Trophoblast cell (in vitro differentiated cells and primary cell): ENCODE measurements at regions not wholly inside any gene's neighbourhood (a gene's known extent, or its start where the extent isn't known, plus 50 kb on each side); places are given as distances from the start of the nearest gene placed in this dataset.
A peak's percentile ranks its signal among the peaks of the same experiment; 100 is the strongest.

ENCODE experiments used
- DNase-seq, 2 donors: peaks; one replicate each; pipeline ENCODE4 v3.0.0-alpha.2; 2016
- H2AFZ ChIP-seq: 2 replicates; pipeline ENCODE4 v1.6.1; 2013; ENCODE audit warnings: low read length, moderate library complexity, mild to moderate bottlenecking; ENCODE audit not compliant: insufficient read depth, poor library complexity
- H2AK5ac ChIP-seq: 2 replicates; pipeline ENCODE4 v1.6.1; 2013; ENCODE audit warnings: mild to moderate bottlenecking, low read length
- H2BK120ac ChIP-seq: 2 replicates; pipeline ENCODE4 v1.6.1; 2013; ENCODE audit warnings: low read length, mild to moderate bottlenecking, moderate library complexity; ENCODE audit not compliant: insufficient read depth, poor library complexity
- H2BK12ac ChIP-seq: 2 replicates; pipeline ENCODE4 v1.6.1; 2013; ENCODE audit warnings: mild to moderate bottlenecking, low read length, moderate library complexity
- H2BK5ac ChIP-seq: 2 replicates; pipeline ENCODE4 v1.6.1; 2013; ENCODE audit warnings: low read length, low read depth, moderate library complexity, mild to moderate bottlenecking; ENCODE audit not compliant: poor library complexity
- H3K14ac ChIP-seq: 2 replicates; pipeline ENCODE4 v1.6.1; 2013; ENCODE audit warnings: mild to moderate bottlenecking, low read length
- H3K18ac ChIP-seq: 2 replicates; pipeline ENCODE4 v1.6.1; 2013; ENCODE audit warnings: mild to moderate bottlenecking, low read length
- H3K23ac ChIP-seq: 2 replicates; pipeline ENCODE4 v1.6.1; 2013; ENCODE audit warnings: low read length
- H3K27ac ChIP-seq: 2 replicates; pipeline ENCODE4 v1.5.1; 2013; ENCODE audit warnings: low read depth, mild to moderate bottlenecking, inconsistent platforms, low read length, moderate library complexity
- H3K27me3 ChIP-seq: 2 replicates; pipeline ENCODE4 v1.6.1; 2013; ENCODE audit warnings: inconsistent platforms, mild to moderate bottlenecking, low read length, moderate library complexity; ENCODE audit not compliant: insufficient read depth
- H3K36me3 ChIP-seq, 2 experiments: 1 replicate in 1 of 2; 2 replicates in 1 of 2; pipeline ENCODE4 v1.6.1; 2013; ENCODE audit warnings: low read length in 2 of 2, mild to moderate bottlenecking in 2 of 2, moderate library complexity in 1 of 2; ENCODE audit not compliant: insufficient read depth in 2 of 2, control insufficient read depth in 1 of 2
- H3K4ac ChIP-seq: 2 replicates; pipeline ENCODE4 v1.6.1; 2013; ENCODE audit warnings: low read depth, mild to moderate bottlenecking, low read length, moderate library complexity
- H3K4me1 ChIP-seq, 2 experiments: 1 replicate in 1 of 2; 2 replicates in 1 of 2; pipeline ENCODE4 v1.6.1; 2013; ENCODE audit warnings: low read length in 2 of 2, mild to moderate bottlenecking in 2 of 2, moderate library complexity in 1 of 2; ENCODE audit not compliant: insufficient read depth in 2 of 2, control insufficient read depth in 1 of 2
- H3K4me2 ChIP-seq: 2 replicates; pipeline ENCODE4 v1.6.1; 2013; ENCODE audit warnings: inconsistent platforms, mild to moderate bottlenecking, low read length, moderate library complexity
- H3K4me3 ChIP-seq: 2 replicates; pipeline ENCODE4 v1.5.1; 2013; ENCODE audit warnings: mild to moderate bottlenecking, low read depth, low read length, inconsistent platforms
- H3K79me1 ChIP-seq: one replicate; pipeline ENCODE4 v1.6.1; 2013; ENCODE audit warnings: low read length
- H3K79me2 ChIP-seq: 2 replicates; pipeline ENCODE4 v1.6.1; 2013; ENCODE audit warnings: low read length, mild to moderate bottlenecking; ENCODE audit not compliant: control insufficient read depth, insufficient read depth, poor library complexity
- H3K9ac ChIP-seq: 2 replicates; pipeline ENCODE4 v1.6.1; 2013; ENCODE audit warnings: mild to moderate bottlenecking, low read length
- H3K9me3 ChIP-seq: 2 replicates; pipeline ENCODE4 v1.6.1; 2013; ENCODE audit warnings: low read depth, mild to moderate bottlenecking, control low read depth, inconsistent platforms, low read length; ENCODE audit not compliant: insufficient read depth
- H4K12ac ChIP-seq: 2 replicates; pipeline ENCODE4 v1.6.1; 2013; ENCODE audit warnings: low read depth, mild to moderate bottlenecking, low read length, moderate library complexity
- H4K8ac ChIP-seq: 2 replicates; pipeline ENCODE4 v1.6.1; 2013; ENCODE audit warnings: low read depth, mild to moderate bottlenecking, low read length, moderate library complexity
- H4K91ac ChIP-seq: one replicate; pipeline ENCODE4 v1.6.1; 2013; ENCODE audit warnings: low read depth, mild to moderate bottlenecking, low read length, moderate library complexity
- WGBS: extraction: QIAGEN DNeasy Blood & Tissue Kit; methylation state at CpG from one replicate; pipeline ENCODE4 v1.1.7; 2013; ENCODE audit warnings: missing lambda C conversion rate; ENCODE audit not compliant: insufficient read length, insufficient coverage; ENCODE audit errors: extremely low coverage; 5-methylcytosine and 5-hydroxymethylcytosine counted together

- H3K27ac ChIP-seq: no peak overlapping the region
- H3K79me1 ChIP-seq: no peaks in the 10 kb centered on the region
- no peaks in the 10 kb centered on the region for H3K27me3 ChIP-seq
- no peak overlapping the region for H2BK12ac ChIP-seq
- no peaks in the 10 kb centered on the region for H3K4me1 ChIP-seq
- H4K8ac ChIP-seq: no peak overlapping the region
- no peak overlapping the region for H2AK5ac ChIP-seq
- no peak overlapping the region for H2BK120ac ChIP-seq
- H4K12ac ChIP-seq: no peak overlapping the region
- no peak overlapping the region for H3K9ac ChIP-seq
- H3K36me3 ChIP-seq: no peaks in the 10 kb centered on the region
- H2BK5ac ChIP-seq: no peak overlapping the region
- no peak overlapping the region for H3K4me2 ChIP-seq
- no peak overlapping the region for H4K91ac ChIP-seq
- no peak overlapping the region for H3K4me3 ChIP-seq
- no peak for DNase-seq
- no peak overlapping the region for H3K4ac ChIP-seq
- no peak overlapping the region for H3K23ac ChIP-seq
- H3K79me2 ChIP-seq: no peaks in the 10 kb centered on the region
- no peaks in the 10 kb centered on the region for H3K9me3 ChIP-seq
- no peak overlapping the region for H2AFZ ChIP-seq
- no peak overlapping the region for H3K18ac ChIP-seq
- no peak overlapping the region for H3K14ac ChIP-seq
These were observed 559.9 kb downstream of the INHBA start for GRCh38 chr7:41142904-41143473.

- no peaks in the 10 kb centered on the region for H3K79me1 ChIP-seq
- H3K9me3 ChIP-seq: no peaks in the 10 kb centered on the region
- H4K8ac ChIP-seq: no peak overlapping the region
- WGBS: no CpG with 5 or more reads among the region's 5 CpGs
- H3K27me3 ChIP-seq: no peaks in the 10 kb centered on the region
- H3K27ac ChIP-seq: no peak overlapping the region
- H3K4me3 ChIP-seq: no peak overlapping the region
- H3K4me1 ChIP-seq: no peaks in the 10 kb centered on the region
- H3K14ac ChIP-seq: no peak overlapping the region
- H3K9ac ChIP-seq: no peak overlapping the region
- H3K18ac ChIP-seq: no peak overlapping the region
- H2BK5ac ChIP-seq: no peak overlapping the region
- no peak overlapping the region for H3K4ac ChIP-seq
- no peak overlapping the region for H3K23ac ChIP-seq
- H4K12ac ChIP-seq: no peak overlapping the region
- DNase-seq: no peak
- H2AFZ ChIP-seq: no peak overlapping the region
- H3K4me2 ChIP-seq: no peak overlapping the region
- H4K91ac ChIP-seq: no peak overlapping the region
- no peak overlapping the region for H2BK12ac ChIP-seq
- no peaks in the 10 kb centered on the region for H3K36me3 ChIP-seq
- H3K79me2 ChIP-seq: no peaks in the 10 kb centered on the region
- H2AK5ac ChIP-seq: no peak overlapping the region
- H2BK120ac ChIP-seq: no peak overlapping the region
These were observed 563.1 kb downstream of the INHBA start for GRCh38 chr7:41139789-41140188.

- no peak overlapping the region for H3K4me2 ChIP-seq
- H4K12ac ChIP-seq: no peak overlapping the region
- peak overlapping the region; percentile 0 for H2BK12ac ChIP-seq
- H3K79me1 ChIP-seq: peaks cover 2% of the 10 kb centered on the region
- DNase-seq: no peak
- H3K14ac ChIP-seq: peak overlapping the region; percentile 32
- H3K27me3 ChIP-seq: no peaks in the 10 kb centered on the region
- no peak overlapping the region for H3K18ac ChIP-seq
- H3K4me1 ChIP-seq: peaks cover 6% of the 10 kb centered on the region in 2 experiments
- no peak overlapping the region for H4K8ac ChIP-seq
- no peak overlapping the region for H3K9ac ChIP-seq
- H3K27ac ChIP-seq: no peak overlapping the region
- H2BK120ac ChIP-seq: no peak overlapping the region
- H2AK5ac ChIP-seq: peak overlapping the region; percentile 24
- no peak overlapping the region for H2BK5ac ChIP-seq
- no peaks in the 10 kb centered on the region for H3K9me3 ChIP-seq
- no peak overlapping the region for H3K23ac ChIP-seq
- no peaks in the 10 kb centered on the region for H3K79me2 ChIP-seq
- no peak overlapping the region for H2AFZ ChIP-seq
- peak overlapping the region; percentile 9 for H4K91ac ChIP-seq
- no peak overlapping the region for H3K4ac ChIP-seq
- no peaks in the 10 kb centered on the region for H3K36me3 ChIP-seq
- peak overlapping the region; percentile 13 for H3K4me3 ChIP-seq
- no CpG with 5 or more reads among the region's 15 CpGs for WGBS
These were observed 566.3 kb downstream of the INHBA start for GRCh38 chr7:41136551-41136950.

- no peak overlapping the region for H3K4ac ChIP-seq
- H3K4me2 ChIP-seq: no peak overlapping the region
- no peaks in the 10 kb centered on the region for H3K79me2 ChIP-seq
- H2BK120ac ChIP-seq: no peak overlapping the region
- H4K8ac ChIP-seq: no peak overlapping the region
- H3K18ac ChIP-seq: no peak overlapping the region
- H3K79me1 ChIP-seq: peaks cover 4% of the 10 kb centered on the region
- no peak overlapping the region for H2AFZ ChIP-seq
- H4K12ac ChIP-seq: no peak overlapping the region
- no peak for DNase-seq
- H4K91ac ChIP-seq: no peak overlapping the region
- no peak overlapping the region for H3K9ac ChIP-seq
- no peaks in the 10 kb centered on the region for H3K27me3 ChIP-seq
- peaks cover 8 to 9% of the 10 kb centered on the region in 2 experiments for H3K4me1 ChIP-seq
- no peak overlapping the region for H3K23ac ChIP-seq
- no peak overlapping the region for H2BK12ac ChIP-seq
- no peak overlapping the region for H3K27ac ChIP-seq
- no CpG with 5 or more reads among the region's 6 CpGs for WGBS
- no peak overlapping the region for H2BK5ac ChIP-seq
- H3K14ac ChIP-seq: no peak overlapping the region
- no peak overlapping the region for H3K4me3 ChIP-seq
- H2AK5ac ChIP-seq: no peak overlapping the region
- H3K9me3 ChIP-seq: no peaks in the 10 kb centered on the region
- no peaks in the 10 kb centered on the region for H3K36me3 ChIP-seq
These were observed 567.4 kb downstream of the INHBA start for GRCh38 chr7:41135511-41135910.
